ENCODE measurements at regions not wholly inside any gene's neighbourhood (a gene's known extent, or its start where the extent isn't known, plus 50 kb on each side); places are given as distances from the start of the nearest gene placed in this dataset.

- TF ChIP-seq, protein P1, sequence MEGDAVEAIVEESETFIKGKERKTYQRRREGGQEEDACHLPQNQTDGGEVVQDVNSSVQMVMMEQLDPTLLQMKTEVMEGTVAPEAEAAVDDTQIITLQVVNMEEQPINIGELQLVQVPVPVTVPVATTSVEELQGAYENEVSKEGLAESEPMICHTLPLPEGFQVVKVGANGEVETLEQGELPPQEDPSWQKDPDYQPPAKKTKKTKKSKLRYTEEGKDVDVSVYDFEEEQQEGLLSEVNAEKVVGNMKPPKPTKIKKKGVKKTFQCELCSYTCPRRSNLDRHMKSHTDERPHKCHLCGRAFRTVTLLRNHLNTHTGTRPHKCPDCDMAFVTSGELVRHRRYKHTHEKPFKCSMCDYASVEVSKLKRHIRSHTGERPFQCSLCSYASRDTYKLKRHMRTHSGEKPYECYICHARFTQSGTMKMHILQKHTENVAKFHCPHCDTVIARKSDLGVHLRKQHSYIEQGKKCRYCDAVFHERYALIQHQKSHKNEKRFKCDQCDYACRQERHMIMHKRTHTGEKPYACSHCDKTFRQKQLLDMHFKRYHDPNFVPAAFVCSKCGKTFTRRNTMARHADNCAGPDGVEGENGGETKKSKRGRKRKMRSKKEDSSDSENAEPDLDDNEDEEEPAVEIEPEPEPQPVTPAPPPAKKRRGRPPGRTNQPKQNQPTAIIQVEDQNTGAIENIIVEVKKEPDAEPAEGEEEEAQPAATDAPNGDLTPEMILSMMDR (IDR thresholded peaks at IDR 0.05): no peak
- TF ChIP-seq POLR2A (IDR thresholded peaks at IDR 0.05): no peak
- WGBS, 2 donors: 58 to 77% methylated on average over 2 of the region's 3 CpGs
- H3K4me3 ChIP-seq: no peak overlapping the region
- H3K27me3 ChIP-seq: peaks cover 0 to 9% (median 0%) of the 10 kb centered on the region in 4 donors
- no peaks in the 10 kb centered on the region for H3K36me3 ChIP-seq
- intact Hi-C loops (cut with DNase I): no loop called here
- H3K4me1 ChIP-seq: no peaks in the 10 kb centered on the region
- H3K9me3 ChIP-seq: no peaks in the 10 kb centered on the region
- no peak overlapping the region for H3K27ac ChIP-seq
- no peak for DNase-seq
Observed at GRCh38 chr19:30817965-30818567, 445.9 kb downstream of the ZNF536 start.

- no peaks in the 10 kb centered on the region for H3K9me3 ChIP-seq
- intact Hi-C loops (cut with DNase I): no loop called here
- TF ChIP-seq, protein P1 (IDR thresholded peaks at IDR 0.05): no peak
- TF ChIP-seq POLR2A (IDR thresholded peaks at IDR 0.05): no peak
- H3K27me3 ChIP-seq: peaks cover 0 to 11% (median 0%) of the 10 kb centered on the region in 4 donors
- no peak for DNase-seq
- H3K4me1 ChIP-seq: no peaks in the 10 kb centered on the region
- H3K27ac ChIP-seq: no peak overlapping the region
- WGBS, 2 donors: 74 to 88% methylated on average over 12 of the region's 12 CpGs
- no peaks in the 10 kb centered on the region for H3K36me3 ChIP-seq
- no peak overlapping the region for H3K4me3 ChIP-seq
Observed at GRCh38 chr19:30817197-30817596, 445.0 kb downstream of the ZNF536 start.

DNA sequence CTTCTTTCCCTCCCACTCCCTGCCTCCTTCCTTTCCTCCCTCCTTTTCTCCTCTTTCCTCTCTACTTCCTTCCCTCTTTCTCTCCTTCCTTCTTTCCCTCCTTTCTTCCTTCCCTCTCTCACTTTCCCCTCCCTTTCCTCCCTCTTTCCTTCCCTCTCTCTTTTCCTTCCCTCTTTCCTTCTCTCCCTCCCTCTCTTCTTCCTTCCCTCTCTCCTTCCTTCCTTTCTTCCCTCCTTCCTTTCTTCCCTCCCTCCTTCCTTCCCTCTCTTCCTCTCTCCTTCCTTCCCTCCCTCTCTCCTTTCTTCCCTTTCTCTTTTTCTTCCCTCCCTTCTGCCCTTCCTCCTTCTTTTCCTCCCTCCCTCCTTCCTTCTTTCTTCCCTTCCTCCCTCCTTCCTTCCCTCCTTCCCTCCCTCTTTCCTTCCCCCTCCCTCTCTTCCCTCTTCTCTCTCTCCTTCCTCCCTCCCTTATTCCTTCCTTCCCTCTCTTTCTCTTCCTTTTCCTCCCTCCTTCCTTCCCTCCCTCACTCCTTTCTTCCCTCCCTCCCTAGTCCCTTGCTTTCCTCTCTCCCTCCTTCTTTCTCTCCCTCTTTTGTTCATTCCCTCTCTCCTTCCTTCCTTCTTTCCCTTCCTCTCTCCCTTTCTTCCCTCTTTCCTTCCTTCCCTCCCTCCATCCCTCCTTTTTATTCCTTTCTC is 443.9 kb downstream of the ZNF536 start:
- Histone ChIP-seq H3K27me3 (peaks cover 0 to 21% (median 0%) of the 10 kb centered on the region in 4 donors), H3K4me1 (no peaks in the 10 kb centered on the region), H3K4me3 (no peak overlapping the region), H3K9me3 (no peaks in the 10 kb centered on the region), H3K36me3 (no peaks in the 10 kb centered on the region), H3K27ac (no peak overlapping the region)
- TF ChIP-seq POLR2A (IDR thresholded peaks at IDR 0.05): no peak
- TF ChIP-seq, protein P1 (IDR thresholded peaks at IDR 0.05): no peak
- DNase-seq: no peak
- intact Hi-C loops (cut with DNase I): no loop called here

- WGBS, 2 donors: 36 to 53% methylated on average over 5 to 6 of the region's 8 CpGs
- TF ChIP-seq, protein P1 (IDR thresholded peaks at IDR 0.05): no peak
- no peak for TF ChIP-seq POLR2A (IDR thresholded peaks at IDR 0.05)
- no peak for DNase-seq
Observed at GRCh38 chr19:30812099-30812678, 440.0 kb downstream of the ZNF536 start.

DNA sequence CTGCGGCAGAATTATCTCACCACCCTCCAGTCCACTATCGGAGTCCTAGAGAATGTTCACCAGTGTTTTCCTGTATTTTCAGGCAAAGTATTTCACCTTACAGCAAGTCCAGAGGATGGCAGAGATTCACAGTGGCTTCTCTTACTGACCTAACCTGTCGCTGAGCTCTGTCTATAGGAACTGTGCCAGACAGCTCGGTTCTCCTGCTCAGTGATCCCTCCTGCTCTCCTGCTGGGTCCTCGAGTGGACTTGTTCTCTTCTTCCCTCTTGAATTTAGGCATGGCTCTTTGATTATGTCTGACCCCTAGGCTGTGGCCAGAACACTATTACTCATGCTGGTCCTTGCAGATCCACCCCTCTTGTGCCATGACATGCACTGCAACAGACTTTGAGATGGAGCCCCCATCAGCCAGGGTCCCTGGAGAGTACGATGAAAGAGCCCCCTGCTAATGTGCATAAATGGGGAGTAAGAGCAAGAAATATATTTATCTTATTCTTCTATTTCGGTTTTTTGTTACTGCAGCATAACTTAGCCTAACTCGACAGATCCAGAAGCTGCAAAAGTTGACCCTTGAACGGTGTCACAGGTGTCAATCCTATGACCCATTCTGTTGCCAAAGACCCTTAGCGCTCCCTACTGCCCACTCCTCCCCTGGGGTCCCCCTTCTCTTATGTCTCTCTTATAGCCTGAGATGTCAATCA is 439.4 kb downstream of the ZNF536 start:
- Histone ChIP-seq H3K4me1 (no peaks in the 10 kb centered on the region), H3K4me3 (no peak overlapping the region), H3K27ac (no peak overlapping the region), H3K9me3 (no peaks in the 10 kb centered on the region), H3K36me3 (no peaks in the 10 kb centered on the region), H3K27me3 (peaks cover 0 to 21% (median 0%) of the 10 kb centered on the region in 4 donors)
- TF ChIP-seq POLR2A (IDR thresholded peaks at IDR 0.05): no peak
- TF ChIP-seq, protein P1 (IDR thresholded peaks at IDR 0.05): no peak
- intact Hi-C loops (cut with DNase I): no loop called here
- 79 to 80% methylated on average over 10 of the region's 10 CpGs for WGBS, 2 donors
- no peak for DNase-seq

More at GRCh38 chr19:30812099-30812678, 440.0 kb downstream of the ZNF536 start:
- Histone ChIP-seq H3K4me3 (no peak overlapping the region), H3K36me3 (no peaks in the 10 kb centered on the region), H3K4me1 (no peaks in the 10 kb centered on the region), H3K9me3 (no peaks in the 10 kb centered on the region), H3K27ac (no peak overlapping the region), H3K27me3 (peaks cover 0 to 21% (median 0%) of the 10 kb centered on the region in 4 donors)
- intact Hi-C loops (cut with DNase I): no loop called here
